Activated CD8-positive, alpha-beta T cell treated with anti-CD3 and anti-CD28 coated beads, Interleukin-2, amount 10 ng/mL, durations not matched to agents 7 days and 5 days (primary cell): ENCODE measurements at regions not wholly inside any gene's neighbourhood (a gene's known extent, or its start where the extent isn't known, plus 50 kb on each side); places are given as distances from the start of the nearest gene placed in this dataset. TPM values are rescaled to one million over a fixed set of nuclear protein-coding genes. Genes with fewer than 3 reads are reported as not detected.

Source experiments
- ATAC-seq: fragments of 150-1000 bp; cut with Tn5 transposase; one replicate; pipeline ENCODE4 v1.10.0; 2021; ENCODE audit warnings: moderate library complexity
- CTCF ChIA-PET: fragments of 350-600 bp; sonication (Branson Sonifier 250); formaldehyde crosslinking; loops from one replicate; lab custom pipeline; 2021; ENCODE audit warnings: antibody characterized with exemption; lab: Charles Lee
- POLR2A ChIA-PET: fragments of 350-600 bp; sonication (Branson Sonifier 250); formaldehyde crosslinking; loops from one replicate; lab custom pipeline; 2021; ENCODE audit warnings: antibody characterized with exemption; lab: Charles Lee
- DNase-seq: peaks from one replicate; pipeline ENCODE4 v3.0.0-alpha.2; 2020
- H3K27ac Mint-ChIP-seq: one replicate; pipeline ENCODE4 v1.8.0; 2021; ENCODE audit warnings: mild to moderate bottlenecking, mixed read lengths
- H3K27me3 Mint-ChIP-seq: one replicate; pipeline ENCODE4 v1.8.0; 2021; ENCODE audit warnings: low read depth, mixed read lengths
- H3K36me3 Mint-ChIP-seq: one replicate; pipeline ENCODE4 v1.8.0; 2021; ENCODE audit warnings: low read depth, mixed read lengths
- H3K4me1 Mint-ChIP-seq: one replicate; pipeline ENCODE4 v1.8.0; 2021; ENCODE audit warnings: low read depth, mixed read lengths
- H3K4me3 Mint-ChIP-seq: one replicate; pipeline ENCODE4 v1.8.0; 2021; ENCODE audit warnings: mild to moderate bottlenecking, mixed read lengths
- H3K9me3 Mint-ChIP-seq: one replicate; pipeline ENCODE4 v1.8.0; 2022; ENCODE audit warnings: mixed read lengths; ENCODE audit not compliant: insufficient read depth
- microRNA-seq: library from miRNA; unstranded; fragments of <30 nt; microRNA quantifications from one replicate; pipeline ENCODE4 v1.2.0, GENCODE V29; 2022

GRCh38 chr11:28400331-28401100 lies 292.3 kb downstream of the METTL15 start:
- Mint-ChIP-seq H3K36me3 (no peaks in the 10 kb centered on the region), H3K27me3 (no peaks in the 10 kb centered on the region), H3K4me1 (no peaks in the 10 kb centered on the region), H3K4me3 (no peak overlapping the region), H3K9me3 (no peaks in the 10 kb centered on the region), H3K27ac (no peak overlapping the region)
- ATAC-seq, result no peak
- CTCF ChIA-PET, result no interaction called here
- POLR2A ChIA-PET, result no interaction called here
- DNase-seq, result no peak

GRCh38 chr11:28393348-28393747 lies 285.2 kb downstream of the METTL15 start:
- Mint-ChIP-seq H3K27me3 (no peaks in the 10 kb centered on the region), H3K27ac (no peak overlapping the region), H3K4me1 (no peaks in the 10 kb centered on the region), H3K36me3 (no peaks in the 10 kb centered on the region), H3K4me3 (no peak overlapping the region), H3K9me3 (no peaks in the 10 kb centered on the region)
- ChIA-PET CTCF (no interaction called here), POLR2A (no interaction called here)
- no peak for DNase-seq
- no peak for ATAC-seq

- H3K9me3 Mint-ChIP-seq, result peaks cover 16% of the 10 kb centered on the region
- H3K4me1 Mint-ChIP-seq, result no peaks in the 10 kb centered on the region
- no peak for DNase-seq
- H3K27me3 Mint-ChIP-seq, result no peaks in the 10 kb centered on the region
- no peak overlapping the region for H3K27ac Mint-ChIP-seq
- no peak for ATAC-seq
- ChIA-PET POLR2A (no interaction called here), CTCF (no interaction called here)
- no peak overlapping the region for H3K4me3 Mint-ChIP-seq
- no peaks in the 10 kb centered on the region for H3K36me3 Mint-ChIP-seq
These were observed 276.2 kb downstream of the METTL15 start for GRCh38 chr11:28384418-28384817.

- Mint-ChIP-seq H3K9me3 (peaks cover 16% of the 10 kb centered on the region), H3K27me3 (no peaks in the 10 kb centered on the region), H3K4me1 (no peaks in the 10 kb centered on the region), H3K36me3 (no peaks in the 10 kb centered on the region), H3K27ac (no peak overlapping the region), H3K4me3 (no peak overlapping the region)
- POLR2A ChIA-PET, result no interaction called here
- CTCF ChIA-PET, result no interaction called here
- ATAC-seq (no peak), DNase-seq (no peak)
These were observed 275.3 kb downstream of the METTL15 start for GRCh38 chr11:28383456-28383855.

Small RNA genes in the stretch of these regions (microRNA-seq; reads per million reads assigned to microRNA genes)
- gene MIR8068, result not detected
